ENCODE measurements at regions not wholly inside any gene's neighbourhood (a gene's known extent, or its start where the extent isn't known, plus 50 kb on each side); places are given as distances from the start of the nearest gene placed in this dataset.

- no peak overlapping the region for H3K4me2 ChIP-seq
- DNase-seq (ENCODE audit: low spot score) = no peak
- no peaks in the 10 kb centered on the region for H3K9me3 ChIP-seq (ENCODE audit: low read depth)
- H3K27me3 ChIP-seq = no peaks in the 10 kb centered on the region
- H4K20me1 ChIP-seq (ENCODE audit: insufficient read depth, poor library complexity, severe bottlenecking) = no peaks in the 10 kb centered on the region
- H3K4me3 ChIP-seq = no peak overlapping the region
- no peak overlapping the region for H3K27ac ChIP-seq
- no peak overlapping the region for H2AFZ ChIP-seq
- H3K36me3 ChIP-seq (replicated peaks; ENCODE audit: insufficient read depth, low read depth) = no peaks in the 10 kb centered on the region
- no peaks in the 10 kb centered on the region for H3K9me2 ChIP-seq (replicated peaks; ENCODE audit: insufficient read depth)
- H3K4me1 ChIP-seq (ENCODE audit: insufficient read depth) = no peaks in the 10 kb centered on the region
- WGBS (ENCODE audit: low lambda C conversion rate, missing lambda C conversion rate) = 90% methylated on average over 3 of the region's 3 CpGs
- TF ChIP-seq EZH2 (IDR thresholded peaks at IDR 0.05; ENCODE audit: borderline replicate concordance) = no peak
- no peak for TF ChIP-seq EZH2phosphoT487 (IDR thresholded peaks at IDR 0.05; ENCODE audit: low read depth, severe bottlenecking, unreplicated experiment)
- no peak for TF ChIP-seq CTCF (IDR thresholded peaks at IDR 0.05; ENCODE audit: poor library complexity)
- no peaks in the 10 kb centered on the region for H3K79me2 ChIP-seq
Measured at GRCh38 chr6:140846503-140847261, 1286.0 kb upstream of the GJE1 start.

- no peak overlapping the region for H3K27ac ChIP-seq
- H2AFZ ChIP-seq = no peak overlapping the region
- H3K9me2 ChIP-seq (replicated peaks; ENCODE audit: insufficient read depth) = no peaks in the 10 kb centered on the region
- WGBS (ENCODE audit: low lambda C conversion rate, missing lambda C conversion rate) = 88% methylated on average over 1 of the region's 1 CpG
- no peaks in the 10 kb centered on the region for H3K4me1 ChIP-seq (ENCODE audit: insufficient read depth)
- no peaks in the 10 kb centered on the region for H4K20me1 ChIP-seq (ENCODE audit: insufficient read depth, poor library complexity, severe bottlenecking)
- no peaks in the 10 kb centered on the region for H3K79me2 ChIP-seq
- H3K4me3 ChIP-seq = no peak overlapping the region
- no peaks in the 10 kb centered on the region for H3K27me3 ChIP-seq
- H3K36me3 ChIP-seq (replicated peaks; ENCODE audit: insufficient read depth, low read depth) = no peaks in the 10 kb centered on the region
- H3K9me3 ChIP-seq (ENCODE audit: low read depth) = no peaks in the 10 kb centered on the region
- no peak overlapping the region for H3K4me2 ChIP-seq
- TF ChIP-seq CTCF (IDR thresholded peaks at IDR 0.05; ENCODE audit: poor library complexity) = no peak
- no peak for DNase-seq (ENCODE audit: low spot score)
Measured at GRCh38 chr6:140845701-140846100, 1287.0 kb upstream of the GJE1 start.

GRCh38 chr6:140844167-140844566 is 1288.6 kb upstream of the GJE1 start:
- no peak for DNase-seq (ENCODE audit: low spot score)
- H3K27me3 ChIP-seq = no peaks in the 10 kb centered on the region
- no peak for TF ChIP-seq CTCF (IDR thresholded peaks at IDR 0.05; ENCODE audit: poor library complexity)
- TF ChIP-seq EZH2phosphoT487 (IDR thresholded peaks at IDR 0.05; ENCODE audit: low read depth, severe bottlenecking, unreplicated experiment) = no peak
- TF ChIP-seq EZH2 (IDR thresholded peaks at IDR 0.05; ENCODE audit: borderline replicate concordance) = no peak
- no peak overlapping the region for H3K4me3 ChIP-seq
- H3K4me1 ChIP-seq (ENCODE audit: insufficient read depth) = no peaks in the 10 kb centered on the region
- no peak overlapping the region for H2AFZ ChIP-seq
- no peaks in the 10 kb centered on the region for H3K36me3 ChIP-seq (replicated peaks; ENCODE audit: insufficient read depth, low read depth)
- no peak overlapping the region for H3K4me2 ChIP-seq
- no peaks in the 10 kb centered on the region for H4K20me1 ChIP-seq (ENCODE audit: insufficient read depth, poor library complexity, severe bottlenecking)
- H3K9me2 ChIP-seq (replicated peaks; ENCODE audit: insufficient read depth) = no peaks in the 10 kb centered on the region
- WGBS (ENCODE audit: low lambda C conversion rate, missing lambda C conversion rate) = 60% methylated on average over 3 of the region's 3 CpGs
- H3K79me2 ChIP-seq = no peaks in the 10 kb centered on the region
- no peaks in the 10 kb centered on the region for H3K9me3 ChIP-seq (ENCODE audit: low read depth)
- H3K27ac ChIP-seq = no peak overlapping the region

Data from hepatocyte (in vitro differentiated cells).